ENCODE measurements at regions not wholly inside any gene's neighbourhood (a gene's known extent, or its start where the extent isn't known, plus 50 kb on each side); places are given as distances from the start of the nearest gene placed in this dataset.

- CTCF ChIA-PET, result no interaction called here
- POLR2A ChIA-PET, result no interaction called here
Measured at GRCh38 chr3:189099031-189099471, 72.7 kb upstream of the TPRG1 start.

- POLR2A ChIA-PET, result no interaction called here
- CTCF ChIA-PET, result no interaction called here
Measured at GRCh38 chr3:189099505-189100290, 72.1 kb upstream of the TPRG1 start.

GRCh38 chr3:189100866-189101265 is 70.9 kb upstream of the TPRG1 start:
- ChIA-PET CTCF (interaction anchor here (0.7 kb wide), 1 partner anchor 15 kb away, joined by 3 read pairs; no protein-coding TSS in a partner anchor), POLR2A (no interaction called here)

- POLR2A ChIA-PET, result no interaction called here
- CTCF ChIA-PET, result interaction anchor here (1.9 kb wide), 1 partner anchor 18 kb away, joined by 4 read pairs; no protein-coding TSS in a partner anchor
Measured at GRCh38 chr3:189101594-189101993, 70.2 kb upstream of the TPRG1 start.

GRCh38 chr3:189103208-189103607 is 68.6 kb upstream of the TPRG1 start:
- ChIA-PET CTCF (interaction anchor here (1.9 kb wide), 1 partner anchor 20 kb away, joined by 4 read pairs; no protein-coding TSS in a partner anchor), POLR2A (no interaction called here)

GRCh38 chr3:189108067-189108466 is 63.7 kb upstream of the TPRG1 start:
- CTCF ChIA-PET, result no interaction called here
- POLR2A ChIA-PET, result no interaction called here

- CTCF ChIA-PET, result no interaction called here
- POLR2A ChIA-PET, result no interaction called here
Measured at GRCh38 chr3:189108735-189109134, 63.0 kb upstream of the TPRG1 start.

- ChIA-PET POLR2A (no interaction called here), CTCF (no interaction called here)
Measured at GRCh38 chr3:189109145-189109544, 62.6 kb upstream of the TPRG1 start.

- ChIA-PET CTCF (no interaction called here), POLR2A (no interaction called here)
Measured at GRCh38 chr3:189117087-189117486, 54.7 kb upstream of the TPRG1 start.

GRCh38 chr3:189118896-189119295 is 52.9 kb upstream of the TPRG1 start:
- ChIA-PET CTCF (no interaction called here), POLR2A (no interaction called here)

- POLR2A ChIA-PET, result no interaction called here
- CTCF ChIA-PET, result no interaction called here
Measured at GRCh38 chr3:189119950-189120349, 51.8 kb upstream of the TPRG1 start.

- ChIA-PET POLR2A (no interaction called here), CTCF (interaction anchor here (3.9 kb wide), 1 partner anchor 11 kb away, joined by 11 read pairs; no protein-coding TSS in a partner anchor)
Measured at GRCh38 chr3:189121092-189121491, 50.7 kb upstream of the TPRG1 start.
